ENCODE measurements at regions not wholly inside any gene's neighbourhood (a gene's known extent, or its start where the extent isn't known, plus 50 kb on each side); places are given as distances from the start of the nearest gene placed in this dataset.
A peak's percentile ranks its signal among the peaks of the same experiment; 100 is the strongest.
"Not testable (repeated sequence)": the region's sequence is repeated elsewhere in the genome, so short reads cannot be mapped to it uniquely, and the experiment has no call there.

DNA sequence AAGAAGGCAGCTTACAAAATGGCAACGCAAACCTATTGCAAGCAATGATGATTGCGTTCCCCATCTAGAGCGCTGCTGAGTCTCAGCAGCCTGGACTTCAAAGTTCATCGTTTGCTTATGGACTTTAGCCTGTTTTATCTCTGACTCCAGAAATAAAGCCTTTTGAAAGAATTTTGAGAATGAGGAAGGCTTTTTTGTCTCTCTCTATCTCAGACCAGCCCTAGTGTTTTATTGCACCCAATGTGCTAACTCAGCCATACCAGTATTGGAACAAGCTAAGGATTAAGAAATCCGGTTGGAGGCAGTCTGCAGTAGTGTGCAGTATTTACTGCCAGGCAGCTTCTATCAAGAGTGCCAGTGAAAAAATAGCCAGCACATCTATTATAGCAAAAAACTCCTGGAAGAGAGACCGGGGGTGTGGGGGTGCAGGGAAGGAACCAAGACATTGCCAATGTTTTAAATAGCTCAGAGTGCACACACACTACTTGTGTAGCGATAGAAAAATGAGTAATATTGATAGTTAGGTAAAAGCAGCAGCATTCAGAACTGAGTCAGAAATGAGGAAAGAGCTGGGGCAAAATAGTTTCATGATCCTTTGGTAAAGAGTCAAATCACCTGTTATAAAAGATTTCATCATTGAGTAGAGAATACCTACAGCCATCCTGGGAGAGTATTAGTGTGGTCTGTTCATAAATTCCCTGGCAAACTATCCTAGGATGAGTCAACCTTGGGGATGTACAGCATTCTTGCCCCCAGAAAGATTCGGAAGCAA is 219.0 kb downstream of the ZNF608 start (continued):
- TF ChIP-seq, protein P1, sequence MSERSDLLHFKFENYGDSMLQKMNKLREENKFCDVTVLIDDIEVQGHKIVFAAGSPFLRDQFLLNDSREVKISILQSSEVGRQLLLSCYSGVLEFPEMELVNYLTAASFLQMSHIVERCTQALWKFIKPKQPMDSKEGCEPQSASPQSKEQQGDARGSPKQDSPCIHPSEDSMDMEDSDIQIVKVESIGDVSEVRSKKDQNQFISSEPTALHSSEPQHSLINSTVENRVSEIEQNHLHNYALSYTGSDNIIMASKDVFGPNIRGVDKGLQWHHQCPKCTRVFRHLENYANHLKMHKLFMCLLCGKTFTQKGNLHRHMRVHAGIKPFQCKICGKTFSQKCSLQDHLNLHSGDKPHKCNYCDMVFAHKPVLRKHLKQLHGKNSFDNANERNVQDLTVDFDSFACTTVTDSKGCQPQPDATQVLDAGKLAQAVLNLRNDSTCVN (CRISPR knock-in tag; IDR thresholded peaks at IDR 0.05; ENCODE audit: borderline replicate concordance): peak; percentile 87; the same call in 1 of the 2 replicates
- TF ChIP-seq SAP130 (CRISPR knock-in tag; IDR thresholded peaks at IDR 0.05; ENCODE audit: low read depth) (peak; percentile 49; the same call in 1 of the 2 replicates), HDAC2 (CRISPR knock-in tag; IDR thresholded peaks at IDR 0.05) (peak; percentile 63), ZKSCAN8 (CRISPR knock-in tag; IDR thresholded peaks at IDR 0.05; ENCODE audit: borderline replicate concordance) (0 out of 2 replicates have a peak, but pooled peaks have one; percentile 35), LCORL (IDR thresholded peaks at IDR 0.05) (no peak), LCORL (CRISPR knock-in tag; IDR thresholded peaks at IDR 0.05) (peak; percentile 78)
- TF ChIP-seq, protein P2, sequence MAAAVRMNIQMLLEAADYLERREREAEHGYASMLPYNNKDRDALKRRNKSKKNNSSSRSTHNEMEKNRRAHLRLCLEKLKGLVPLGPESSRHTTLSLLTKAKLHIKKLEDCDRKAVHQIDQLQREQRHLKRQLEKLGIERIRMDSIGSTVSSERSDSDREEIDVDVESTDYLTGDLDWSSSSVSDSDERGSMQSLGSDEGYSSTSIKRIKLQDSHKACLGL (CRISPR knock-in tag; IDR thresholded peaks at IDR 0.05): no peak
- TF ChIP-seq, protein P3, sequence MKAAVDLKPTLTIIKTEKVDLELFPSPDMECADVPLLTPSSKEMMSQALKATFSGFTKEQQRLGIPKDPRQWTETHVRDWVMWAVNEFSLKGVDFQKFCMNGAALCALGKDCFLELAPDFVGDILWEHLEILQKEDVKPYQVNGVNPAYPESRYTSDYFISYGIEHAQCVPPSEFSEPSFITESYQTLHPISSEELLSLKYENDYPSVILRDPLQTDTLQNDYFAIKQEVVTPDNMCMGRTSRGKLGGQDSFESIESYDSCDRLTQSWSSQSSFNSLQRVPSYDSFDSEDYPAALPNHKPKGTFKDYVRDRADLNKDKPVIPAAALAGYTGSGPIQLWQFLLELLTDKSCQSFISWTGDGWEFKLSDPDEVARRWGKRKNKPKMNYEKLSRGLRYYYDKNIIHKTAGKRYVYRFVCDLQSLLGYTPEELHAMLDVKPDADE (CRISPR knock-in tag; IDR thresholded peaks at IDR 0.05): no peak

DNA sequence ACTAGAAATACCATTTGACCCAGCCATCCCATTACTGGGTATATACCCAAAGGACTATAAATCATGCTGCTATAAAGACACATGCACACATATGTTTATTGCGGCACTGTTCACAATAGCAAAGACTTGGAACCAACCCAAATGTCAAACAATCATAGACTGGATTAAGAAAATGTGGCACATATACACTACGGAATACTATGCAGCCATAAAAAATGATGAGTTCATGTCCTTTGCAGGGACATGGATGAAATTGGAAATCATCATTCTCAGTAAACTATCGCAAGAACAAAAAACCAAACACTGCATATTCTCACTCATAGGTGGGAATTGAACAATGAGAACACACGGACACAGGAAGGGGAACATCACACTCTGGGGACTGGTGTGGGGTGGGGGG is 220.4 kb downstream of the ZNF608 start:
- H3K27ac ChIP-seq (ENCODE audit: extremely low read length, insufficient read depth, low read length); POLR2A ChIA-PET; CTCF ChIA-PET (ENCODE audit: low intra/inter-chr PET ratio, low total read pairs); BruUV-seq (replicated peaks); H2AFZ ChIP-seq (ENCODE audit: low read length); H3K36me3 ChIP-seq (replicated peaks in 1 of 2; ENCODE audit: control insufficient read depth in 1 of 2, insufficient read depth in 2 of 2, low read length in 2 of 2); H3K79me2 ChIP-seq (ENCODE audit: insufficient read depth, low read length); FAIRE-seq; ATAC-seq; in situ Hi-C loops (cut with HindIII; ENCODE audit: extremely low pct_ligation_motif_present, low pct_unique_long_range_greater_than_20kb); H4K20me1 ChIP-seq (ENCODE audit: insufficient read depth, low read length); H3K4me3 ChIP-seq (replicated peaks in 1 of 3; ENCODE audit: insufficient read depth in 1 of 3, low read depth in 2 of 3, low read length in 3 of 3); H3K9ac ChIP-seq (ENCODE audit: insufficient read depth, low read depth, low read length); H3K9me3 ChIP-seq (ENCODE audit: low read length); DNase-seq (ENCODE audit: low spot score); H3K27me3 ChIP-seq (ENCODE audit: control insufficient read depth in 1 of 2, insufficient read depth in 2 of 2, low read length in 2 of 2); H3K4me2 ChIP-seq (ENCODE audit: low read depth, low read length): not testable (repeated sequence)
- intact Hi-C loops (cut with micrococcal nuclease; ENCODE audit: unreplicated experiment): loop anchor here (5.0 to 10.0 kb wide), 3 partner anchors 56 to 1309 kb away; no protein-coding TSS in a partner anchor
- H3K4me1 ChIP-seq (ENCODE audit: insufficient read depth, low read length): peaks cover 30% of the 10 kb centered on the region
- WGBS (ENCODE audit: low lambda C conversion rate): 77% methylated on average over 4 of the region's 4 CpGs
